Smooth muscle cell (in vitro differentiated cells): ENCODE measurements at regions not wholly inside any gene's neighbourhood (a gene's known extent, or its start where the extent isn't known, plus 50 kb on each side); places are given as distances from the start of the nearest gene placed in this dataset.

ENCODE experiments used
- DNase-seq: peaks from one replicate; lab custom pipeline; 2025; ENCODE audit not compliant: unreplicated experiment; lab: John Stamatoyannopoulos, UW
- H2AFZ ChIP-seq: fragments of 200-600 bp; sonication (generic); 2 replicates; pipeline ENCODE4 v1.6.0; 2016; ENCODE audit warnings: antibody characterized with exemption, low read depth, mild to moderate bottlenecking
- H3F3A ChIP-seq: fragments of 200-600 bp; sonication (generic); 2 replicates; pipeline ENCODE4 v1.6.0; 2017; ENCODE audit warnings: antibody characterized with exemption, low read depth
- H3K27ac ChIP-seq: fragments of 200-600 bp; sonication (generic); 2 replicates; pipeline ENCODE4 v1.5.1; 2016; ENCODE audit warnings: low read depth, mild to moderate bottlenecking
- H3K27me3 ChIP-seq: fragments of 200-600 bp; sonication (generic); 2 replicates; pipeline ENCODE4 v1.6.1; 2016; ENCODE audit warnings: low read depth, mild to moderate bottlenecking
- H3K36me3 ChIP-seq: fragments of 200-600 bp; sonication (generic); 2 replicates; pipeline ENCODE4 v1.5.1; 2016; ENCODE audit warnings: low read depth
- H3K4me1 ChIP-seq: fragments of 200-600 bp; sonication (generic); 2 replicates; pipeline ENCODE4 v1.5.1; 2016; ENCODE audit warnings: low read depth
- H3K4me2 ChIP-seq: fragments of 200-600 bp; sonication (generic); 2 replicates; pipeline ENCODE4 v1.6.0; 2016; ENCODE audit warnings: mild to moderate bottlenecking
- H3K4me3 ChIP-seq: fragments of 200-600 bp; sonication (generic); 2 replicates; pipeline ENCODE4 v1.5.1; 2016; ENCODE audit warnings: mild to moderate bottlenecking
- H3K79me2 ChIP-seq: fragments of 200-600 bp; sonication (generic); 2 replicates; pipeline ENCODE4 v1.6.0; 2016; ENCODE audit warnings: low read depth, mild to moderate bottlenecking
- H3K9ac ChIP-seq: fragments of 200-600 bp; sonication (generic); 2 replicates; pipeline ENCODE4 v1.6.0; 2016; ENCODE audit warnings: low read depth
- H3K9me3 ChIP-seq: fragments of 200-600 bp; sonication (generic); replicated peaks from 2 replicates; pipeline ENCODE4 v1.5.1; 2016; ENCODE audit warnings: low read depth
- H4K20me1 ChIP-seq: fragments of 200-600 bp; sonication (generic); 2 replicates; pipeline ENCODE4 v1.6.0; 2016; ENCODE audit warnings: low read depth
- WGBS: methylation state at CpG from one replicate; pipeline ENCODE4 v1.1.7; 2016; ENCODE audit warnings: low lambda C conversion rate; 5-methylcytosine and 5-hydroxymethylcytosine counted together
- TF ChIP-seq, protein P1 (sequence below): fragments of 200-600 bp; sonication (generic); IDR thresholded peaks from 2 replicates; pipeline ENCODE4 v1.5.1; 2017; ENCODE audit warnings: borderline replicate concordance, mild to moderate bottlenecking, antibody characterized with exemption; ENCODE audit not compliant: insufficient read depth, poor library complexity, severe bottlenecking

GRCh38 chr22:47232753-47233152 lies 470.3 kb downstream of the TBC1D22A start:
- no peaks in the 10 kb centered on the region for H3K79me2 ChIP-seq
- no peaks in the 10 kb centered on the region for H3K27me3 ChIP-seq
- H3K9ac ChIP-seq, result no peak overlapping the region
- no peak overlapping the region for H2AFZ ChIP-seq
- H3K36me3 ChIP-seq, result no peaks in the 10 kb centered on the region
- 72% methylated on average over 7 of the region's 7 CpGs for WGBS
- no peaks in the 10 kb centered on the region for H3F3A ChIP-seq
- peaks cover 7% of the 10 kb centered on the region for H3K9me3 ChIP-seq
- H3K27ac ChIP-seq, result no peak overlapping the region
- TF ChIP-seq, protein P1, sequence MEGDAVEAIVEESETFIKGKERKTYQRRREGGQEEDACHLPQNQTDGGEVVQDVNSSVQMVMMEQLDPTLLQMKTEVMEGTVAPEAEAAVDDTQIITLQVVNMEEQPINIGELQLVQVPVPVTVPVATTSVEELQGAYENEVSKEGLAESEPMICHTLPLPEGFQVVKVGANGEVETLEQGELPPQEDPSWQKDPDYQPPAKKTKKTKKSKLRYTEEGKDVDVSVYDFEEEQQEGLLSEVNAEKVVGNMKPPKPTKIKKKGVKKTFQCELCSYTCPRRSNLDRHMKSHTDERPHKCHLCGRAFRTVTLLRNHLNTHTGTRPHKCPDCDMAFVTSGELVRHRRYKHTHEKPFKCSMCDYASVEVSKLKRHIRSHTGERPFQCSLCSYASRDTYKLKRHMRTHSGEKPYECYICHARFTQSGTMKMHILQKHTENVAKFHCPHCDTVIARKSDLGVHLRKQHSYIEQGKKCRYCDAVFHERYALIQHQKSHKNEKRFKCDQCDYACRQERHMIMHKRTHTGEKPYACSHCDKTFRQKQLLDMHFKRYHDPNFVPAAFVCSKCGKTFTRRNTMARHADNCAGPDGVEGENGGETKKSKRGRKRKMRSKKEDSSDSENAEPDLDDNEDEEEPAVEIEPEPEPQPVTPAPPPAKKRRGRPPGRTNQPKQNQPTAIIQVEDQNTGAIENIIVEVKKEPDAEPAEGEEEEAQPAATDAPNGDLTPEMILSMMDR, result no peak
- H3K4me3 ChIP-seq, result no peak overlapping the region
- no peaks in the 10 kb centered on the region for H4K20me1 ChIP-seq
- no peak for DNase-seq
- no peak overlapping the region for H3K4me2 ChIP-seq
- no peaks in the 10 kb centered on the region for H3K4me1 ChIP-seq

- WGBS, result 53% methylated on average over 4 of the region's 4 CpGs
- no peak overlapping the region for H3K4me3 ChIP-seq
- TF ChIP-seq, protein P1, result no peak
- H3K79me2 ChIP-seq, result no peaks in the 10 kb centered on the region
- H3K4me2 ChIP-seq, result no peak overlapping the region
- no peak overlapping the region for H3K9ac ChIP-seq
- no peaks in the 10 kb centered on the region for H3F3A ChIP-seq
- H3K36me3 ChIP-seq, result no peaks in the 10 kb centered on the region
- no peaks in the 10 kb centered on the region for H3K4me1 ChIP-seq
- H3K9me3 ChIP-seq, result peaks cover 11% of the 10 kb centered on the region
- no peak overlapping the region for H3K27ac ChIP-seq
- H3K27me3 ChIP-seq, result no peaks in the 10 kb centered on the region
- DNase-seq, result no peak
- H2AFZ ChIP-seq, result no peak overlapping the region
- H4K20me1 ChIP-seq, result no peaks in the 10 kb centered on the region
Measured at GRCh38 chr22:47232197-47232596, 469.7 kb downstream of the TBC1D22A start.

DNA sequence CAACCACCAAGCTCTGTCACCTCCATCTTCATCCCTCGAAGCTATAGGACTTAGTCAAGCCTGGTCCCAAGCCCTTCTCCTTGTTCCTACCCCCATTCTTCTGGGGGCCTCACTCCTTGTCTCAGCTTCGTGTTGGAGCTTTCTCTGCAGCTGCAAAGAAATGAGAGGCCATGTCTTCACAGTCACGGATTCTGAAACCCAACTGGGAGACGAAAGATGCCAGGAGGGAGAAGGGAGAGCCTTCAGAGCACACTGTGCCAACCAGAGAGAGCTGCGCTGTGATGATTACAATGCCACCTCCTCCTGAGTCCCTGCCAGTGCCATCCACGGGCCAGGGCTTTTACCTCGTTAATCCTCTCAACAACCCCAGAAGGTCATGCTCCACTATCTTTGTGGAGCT lies 469.3 kb downstream of the TBC1D22A start:
- Histone ChIP-seq H3K9ac (no peak overlapping the region), H3K9me3 (peaks cover 11% of the 10 kb centered on the region), H2AFZ (no peak overlapping the region), H3K27me3 (no peaks in the 10 kb centered on the region), H4K20me1 (no peaks in the 10 kb centered on the region), H3K4me3 (no peak overlapping the region), H3F3A (no peaks in the 10 kb centered on the region), H3K36me3 (no peaks in the 10 kb centered on the region), H3K79me2 (no peaks in the 10 kb centered on the region), H3K27ac (no peak overlapping the region), H3K4me1 (no peaks in the 10 kb centered on the region), H3K4me2 (no peak overlapping the region)
- DNase-seq, result no peak
- WGBS, result 60% methylated on average over 7 of the region's 7 CpGs
- TF ChIP-seq, protein P1, result no peak

DNA sequence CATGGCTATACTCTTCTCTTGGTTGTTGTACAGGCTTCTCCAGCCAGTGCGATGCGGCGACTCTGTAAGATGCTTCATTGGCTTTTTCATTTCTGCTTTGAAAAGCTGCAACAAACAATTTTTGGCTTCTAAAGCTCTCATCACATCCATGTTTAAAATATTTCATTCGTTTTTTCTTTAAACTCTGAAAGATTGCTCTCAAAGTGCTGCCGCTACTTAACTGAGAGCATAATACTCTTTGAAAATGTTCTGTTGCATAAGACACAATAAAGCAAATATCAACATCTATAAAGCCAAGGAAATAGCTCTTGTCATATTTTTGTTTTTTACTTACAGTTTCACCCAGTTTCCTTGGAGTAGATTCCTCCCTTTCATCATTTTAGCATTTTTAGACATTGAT lies 468.3 kb downstream of the TBC1D22A start:
- no peaks in the 10 kb centered on the region for H4K20me1 ChIP-seq
- 86% methylated on average over 5 of the region's 5 CpGs for WGBS
- H3K9ac ChIP-seq, result no peak overlapping the region
- H3F3A ChIP-seq, result no peaks in the 10 kb centered on the region
- DNase-seq, result no peak
- peaks cover 11% of the 10 kb centered on the region for H3K9me3 ChIP-seq
- no peaks in the 10 kb centered on the region for H3K4me1 ChIP-seq
- no peak overlapping the region for H3K4me3 ChIP-seq
- TF ChIP-seq, protein P1, result no peak
- no peaks in the 10 kb centered on the region for H3K79me2 ChIP-seq
- H2AFZ ChIP-seq, result no peak overlapping the region
- no peak overlapping the region for H3K4me2 ChIP-seq
- H3K27me3 ChIP-seq, result no peaks in the 10 kb centered on the region
- H3K27ac ChIP-seq, result no peak overlapping the region
- H3K36me3 ChIP-seq, result no peaks in the 10 kb centered on the region
